Transverse colon (tissue), 4 donors: ENCODE measurements at regions not wholly inside any gene's neighbourhood (a gene's known extent, or its start where the extent isn't known, plus 50 kb on each side); places are given as distances from the start of the nearest gene placed in this dataset.
"Not testable (repeated sequence)": the region's sequence is repeated elsewhere in the genome, so short reads cannot be mapped to it uniquely, and the experiment has no call there.

ENCODE experiments used
- CTCF ChIP-seq, 5 experiments: fragments of 200-600 bp in 3 of 5; fragments of 450-650 bp in 2 of 5; sonication (generic) in 3 of 5; IDR thresholded peaks; 1 replicate in 2 of 5; 2 replicates in 3 of 5; pipeline ENCODE4 v1.5.1; 2016 to 2017; ENCODE audit warnings: antibody characterized with exemption in 5 of 5, inconsistent platforms in 3 of 5, mild to moderate bottlenecking in 2 of 5, moderate library complexity in 1 of 5
- EP300 ChIP-seq: sonication (generic); formaldehyde crosslinking; IDR thresholded peaks from one replicate; pipeline ENCODE4 v1.6.1; 2017; ENCODE audit warnings: antibody characterized with exemption, low read depth
- POLR2A ChIP-seq: fragments of 450-650 bp; IDR thresholded peaks from one replicate; pipeline ENCODE4 v1.6.1; 2016; ENCODE audit warnings: antibody characterized with exemption, mild to moderate bottlenecking, moderate library complexity
- POLR2AphosphoS5 ChIP-seq, 3 donors: sonication (generic); formaldehyde crosslinking; IDR thresholded peaks; one replicate each; pipeline ENCODE4 v1.6.1; 2016; ENCODE audit warnings: antibody characterized with exemption in 3 of 3

GRCh38 chr3:23729362-23729761 is 76.4 kb upstream of the UBE2E1 start:
- not testable (repeated sequence) for TF ChIP-seq POLR2A; CTCF (IDR thresholded peaks at IDR 0.05); POLR2AphosphoS5 (IDR thresholded peaks at IDR 0.05); EP300
